Activated naive CD4-positive, alpha-beta T cell (primary cell): ENCODE measurements at regions not wholly inside any gene's neighbourhood (a gene's known extent, or its start where the extent isn't known, plus 50 kb on each side); places are given as distances from the start of the nearest gene placed in this dataset.
"Not testable (repeated sequence)": the region's sequence is repeated elsewhere in the genome, so short reads cannot be mapped to it uniquely, and the experiment has no call there.

Source experiments
- DNase-seq, 4 experiments: peaks; one replicate each; lab custom pipeline; 2025; lab: John Stamatoyannopoulos, UW

DNA sequence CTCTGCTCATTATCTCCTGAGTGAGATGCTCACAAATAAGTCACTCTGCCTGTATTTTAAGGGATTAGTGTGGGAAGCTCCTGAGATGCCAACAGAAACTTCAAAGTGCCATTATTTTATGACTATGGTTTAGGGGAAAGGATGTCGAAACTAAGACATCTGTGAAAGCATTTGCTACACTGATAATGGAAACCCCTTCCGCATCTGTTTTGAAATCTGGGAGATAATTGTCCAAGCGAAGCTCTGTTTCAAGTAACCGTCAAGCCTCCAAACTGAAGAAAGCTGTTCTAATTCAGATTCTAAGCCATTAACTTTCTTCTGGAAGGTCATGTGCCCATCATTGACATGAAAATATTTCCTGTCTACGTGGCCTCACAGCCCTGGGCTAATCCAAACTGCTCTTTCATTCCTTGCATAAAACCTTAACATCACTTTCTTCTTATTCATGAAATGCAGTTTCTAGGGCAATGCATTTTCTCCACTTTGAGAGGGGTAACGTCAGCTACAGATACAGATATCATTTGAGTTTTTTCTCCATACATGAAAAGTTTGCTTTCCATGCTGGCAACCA is 932.0 kb downstream of the C6orf118 start:
- no peak for DNase-seq

DNA sequence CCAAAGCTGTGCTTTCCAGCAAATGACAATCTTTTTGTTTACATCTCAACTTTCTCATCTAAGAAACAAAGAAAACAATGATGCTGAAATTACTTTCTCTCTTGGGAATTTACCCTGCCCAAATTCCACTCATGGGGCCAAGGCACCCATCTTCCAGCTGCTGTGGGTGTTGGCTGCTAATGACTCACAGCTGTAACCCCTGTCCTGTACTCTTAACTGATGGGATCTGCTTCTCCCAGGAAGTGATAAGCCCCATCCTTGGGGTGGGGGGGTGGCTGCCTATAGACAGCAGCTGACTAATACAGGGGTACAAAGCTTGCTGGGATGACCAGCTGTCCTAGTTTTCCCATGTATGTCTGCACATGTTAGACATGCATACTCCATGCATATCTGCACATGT is 938.6 kb downstream of the C6orf118 start:
- no peak for DNase-seq

DNA sequence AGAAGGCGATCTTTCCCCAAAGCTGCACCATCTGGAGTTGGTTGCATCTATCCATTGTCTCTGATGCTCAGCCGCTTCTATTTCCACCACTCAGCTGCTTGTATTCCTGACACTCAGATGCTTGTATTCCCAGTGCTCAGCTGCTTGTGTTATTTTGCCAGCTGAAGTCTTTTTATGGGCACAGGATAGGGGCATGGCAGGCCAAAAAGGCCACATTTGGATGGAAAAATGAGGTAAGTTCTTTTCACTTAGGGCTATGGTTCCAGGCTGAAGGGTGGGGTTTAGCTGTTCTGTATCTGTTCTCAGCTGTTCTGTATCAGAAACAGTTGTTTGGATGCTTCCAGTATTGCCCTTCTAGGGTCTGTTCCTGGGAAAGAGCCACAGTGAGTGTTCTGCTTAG is 944.9 kb downstream of the QKI start:
- no peak for DNase-seq

DNA sequence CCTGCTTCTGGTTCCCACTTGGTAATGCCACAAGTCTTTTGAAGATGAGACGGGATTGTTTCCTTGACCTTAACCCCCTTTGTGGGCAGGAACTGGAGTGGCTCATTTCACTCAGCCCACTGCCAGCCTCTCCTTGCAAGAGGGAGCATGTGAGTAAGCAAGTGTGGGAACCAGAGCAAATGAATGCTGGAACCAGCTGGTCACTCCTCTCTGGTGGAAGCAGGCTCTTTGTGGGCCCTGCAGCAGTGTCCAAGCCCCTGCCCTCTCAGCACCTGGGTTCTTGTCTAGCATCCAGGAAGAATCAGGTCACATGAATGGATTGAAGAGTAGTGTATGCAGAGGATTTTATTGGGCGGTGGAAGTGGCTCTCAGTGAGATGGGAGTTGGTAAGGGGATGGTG is 944.5 kb downstream of the QKI start:
- DNase-seq, result no peak

DNA sequence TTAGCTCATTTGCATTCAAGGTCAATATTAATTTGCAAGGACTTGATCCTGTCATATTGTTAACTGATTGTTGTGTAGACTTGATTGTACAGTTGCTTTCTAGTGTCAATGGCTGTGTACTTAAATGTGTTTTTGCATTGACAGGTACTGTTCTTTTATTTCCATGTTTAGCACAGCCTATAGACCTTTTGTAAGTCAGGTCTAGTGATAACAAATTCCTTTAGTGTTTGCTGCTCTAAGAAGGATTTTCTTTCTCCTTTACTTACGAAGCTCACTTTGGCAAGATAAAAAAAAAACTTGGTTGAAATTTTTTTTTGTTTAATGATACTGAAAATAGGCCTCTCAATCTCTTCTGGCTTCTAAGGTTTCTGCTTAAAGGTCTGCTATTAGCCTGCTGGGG is 942.3 kb downstream of the QKI start:
- DNase-seq, result no peak

DNA sequence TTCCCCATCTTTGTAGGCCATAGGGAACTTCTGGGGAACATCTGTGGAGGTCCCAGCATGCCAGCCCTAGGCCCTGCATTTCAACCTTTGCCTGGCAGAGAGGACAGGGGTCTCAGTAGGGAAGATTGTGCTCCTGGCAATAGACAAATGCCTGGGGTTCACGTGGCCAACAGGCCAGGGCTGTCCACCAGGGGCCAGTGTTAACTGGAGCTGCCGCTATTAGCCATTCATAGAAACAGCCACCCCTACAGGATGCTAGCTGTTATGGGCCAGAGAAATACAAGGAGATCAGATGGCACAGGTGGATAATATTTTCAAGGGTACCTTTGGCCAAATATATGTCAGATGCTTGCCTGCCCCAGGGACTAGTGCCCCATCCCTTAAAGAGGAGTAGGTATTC is 932.9 kb downstream of the QKI start:
- no peak for DNase-seq

DNA sequence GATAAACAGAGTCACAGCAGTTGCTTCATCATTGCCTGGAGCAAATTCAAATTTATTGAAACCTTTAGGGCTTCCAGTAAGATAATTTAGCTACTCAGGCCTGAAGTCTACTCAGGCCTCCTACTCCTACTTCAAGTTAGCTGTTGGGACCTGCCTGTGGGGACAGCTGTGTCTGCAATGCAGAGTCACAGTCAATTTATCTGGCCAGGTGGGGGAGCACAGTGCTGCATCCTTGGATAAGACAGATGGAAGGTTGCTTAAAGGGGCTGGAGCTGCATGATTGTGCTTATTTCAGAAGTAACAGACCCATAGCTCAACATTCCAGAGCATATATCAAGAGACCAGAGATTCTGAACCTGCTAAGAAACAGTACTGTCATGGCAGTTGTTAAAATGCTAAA is 932.1 kb downstream of the QKI start:
- DNase-seq, result no peak

DNA sequence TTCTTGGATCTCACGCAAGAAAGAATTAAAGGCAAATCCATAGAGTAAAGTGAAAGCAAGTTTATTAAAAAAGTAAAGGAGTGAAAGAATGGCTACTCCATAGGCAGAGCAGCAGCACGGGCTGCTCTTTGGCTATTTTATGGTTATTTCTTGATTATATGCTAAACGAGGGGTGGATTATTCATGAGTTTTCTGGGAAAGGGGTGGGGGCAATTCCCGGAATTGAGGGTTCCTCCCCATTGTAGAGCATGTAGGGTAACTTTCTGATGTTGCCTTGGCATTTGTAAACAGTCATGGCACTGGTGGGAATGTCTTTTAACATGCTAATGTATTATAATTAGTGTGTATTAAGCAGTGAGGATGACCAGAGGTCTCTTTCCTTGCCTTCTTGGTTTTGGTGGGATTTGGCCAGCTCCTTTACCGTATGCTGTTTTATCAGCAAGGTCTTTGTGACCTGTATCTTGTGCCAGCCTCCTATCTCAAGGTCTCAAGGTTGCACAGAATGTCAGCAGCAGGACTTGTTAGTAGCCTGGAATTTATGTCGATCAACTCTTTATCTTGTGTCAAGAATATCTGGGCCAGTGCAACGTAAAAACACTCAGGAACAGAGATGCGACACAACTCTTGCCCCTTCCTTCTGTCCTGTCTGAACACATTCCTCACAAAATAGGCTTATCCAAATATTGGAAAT is 931.4 kb downstream of the QKI start:
- DNase-seq, result no peak

DNA sequence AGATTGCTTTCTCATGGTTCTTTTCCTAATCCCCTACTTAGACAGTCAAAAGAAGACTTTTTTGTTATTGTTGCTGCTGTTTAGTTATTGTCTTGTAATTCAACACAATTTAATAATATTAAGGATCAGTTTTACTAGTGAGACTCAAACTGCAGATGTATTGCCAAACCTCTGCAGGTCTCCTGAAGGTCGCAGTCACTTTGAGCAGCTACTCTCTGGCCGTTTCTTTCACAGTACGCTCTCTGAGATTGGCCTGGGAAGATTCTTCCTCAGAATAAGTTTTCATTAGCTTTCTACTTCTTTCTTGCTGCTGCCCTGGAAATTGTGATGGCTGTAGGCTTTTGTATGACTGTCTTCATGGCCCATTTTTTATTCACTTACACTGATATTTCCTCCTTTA is 930.8 kb downstream of the QKI start:
- no peak for DNase-seq

DNA sequence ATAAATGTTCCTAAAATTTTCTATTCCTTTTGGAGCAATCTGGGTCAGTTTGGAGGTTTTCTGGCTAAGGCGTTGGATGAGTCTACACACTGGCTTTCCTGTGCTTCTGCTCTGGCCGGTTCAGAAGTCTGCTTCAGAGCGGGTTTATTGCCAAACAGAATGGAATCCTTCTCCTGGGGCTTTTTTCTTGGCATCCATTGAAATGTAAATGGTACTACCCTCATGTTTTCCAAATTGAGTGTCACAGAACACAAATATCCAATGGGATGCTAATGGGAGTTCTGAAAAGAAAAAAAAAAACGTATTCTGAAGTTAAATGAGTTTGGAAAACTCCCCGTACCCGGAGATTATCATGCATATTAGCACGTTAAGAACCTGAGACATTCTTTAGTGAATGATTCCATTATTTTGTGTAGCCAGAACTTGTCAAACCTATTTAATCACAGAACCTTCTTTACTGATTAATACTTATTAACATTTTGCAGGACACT is 930.3 kb downstream of the QKI start:
- DNase-seq, result no peak

DNA sequence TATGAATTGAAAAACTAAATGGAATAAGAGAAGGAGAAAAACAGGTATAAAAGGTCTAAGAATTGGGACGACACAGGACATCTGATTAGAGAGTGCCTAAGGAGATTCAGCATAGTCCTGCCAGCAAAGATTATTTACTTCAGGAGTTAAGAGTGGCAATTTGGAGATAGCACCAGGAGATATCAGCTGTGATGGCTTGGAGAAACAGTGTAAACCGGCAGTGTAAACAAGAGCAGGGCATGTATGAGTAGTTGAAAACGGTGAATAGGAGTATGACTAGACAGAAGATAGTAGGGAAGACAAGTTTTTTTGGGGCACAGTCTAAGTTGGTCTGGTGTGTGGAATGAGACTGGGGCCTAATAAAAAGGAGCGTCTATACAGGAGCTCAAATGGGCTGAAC is 924.9 kb downstream of the QKI start:
- DNase-seq, result not testable (repeated sequence)

DNA sequence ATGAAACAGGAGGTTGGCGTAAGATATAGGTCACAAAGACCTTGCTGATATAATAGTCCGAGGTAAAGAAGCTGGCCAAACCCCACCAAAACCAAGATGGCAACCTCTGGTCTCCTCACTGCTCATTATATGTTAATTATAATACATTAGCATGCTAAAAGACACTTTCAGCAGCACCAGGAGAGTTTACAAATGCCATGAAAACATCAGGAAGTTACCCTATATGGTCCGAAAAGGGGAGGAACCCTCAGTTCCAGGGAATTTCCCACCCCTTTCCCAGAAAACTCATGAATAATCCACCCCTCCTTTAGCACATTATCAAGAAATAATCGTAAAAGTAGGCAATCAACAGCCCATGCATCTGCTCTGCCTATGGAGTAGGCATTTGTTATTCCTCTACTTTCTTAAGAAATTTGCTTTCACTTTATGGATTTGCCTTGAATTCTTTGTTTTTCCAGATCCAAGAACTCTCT is 923.4 kb downstream of the QKI start:
- no peak for DNase-seq

DNA sequence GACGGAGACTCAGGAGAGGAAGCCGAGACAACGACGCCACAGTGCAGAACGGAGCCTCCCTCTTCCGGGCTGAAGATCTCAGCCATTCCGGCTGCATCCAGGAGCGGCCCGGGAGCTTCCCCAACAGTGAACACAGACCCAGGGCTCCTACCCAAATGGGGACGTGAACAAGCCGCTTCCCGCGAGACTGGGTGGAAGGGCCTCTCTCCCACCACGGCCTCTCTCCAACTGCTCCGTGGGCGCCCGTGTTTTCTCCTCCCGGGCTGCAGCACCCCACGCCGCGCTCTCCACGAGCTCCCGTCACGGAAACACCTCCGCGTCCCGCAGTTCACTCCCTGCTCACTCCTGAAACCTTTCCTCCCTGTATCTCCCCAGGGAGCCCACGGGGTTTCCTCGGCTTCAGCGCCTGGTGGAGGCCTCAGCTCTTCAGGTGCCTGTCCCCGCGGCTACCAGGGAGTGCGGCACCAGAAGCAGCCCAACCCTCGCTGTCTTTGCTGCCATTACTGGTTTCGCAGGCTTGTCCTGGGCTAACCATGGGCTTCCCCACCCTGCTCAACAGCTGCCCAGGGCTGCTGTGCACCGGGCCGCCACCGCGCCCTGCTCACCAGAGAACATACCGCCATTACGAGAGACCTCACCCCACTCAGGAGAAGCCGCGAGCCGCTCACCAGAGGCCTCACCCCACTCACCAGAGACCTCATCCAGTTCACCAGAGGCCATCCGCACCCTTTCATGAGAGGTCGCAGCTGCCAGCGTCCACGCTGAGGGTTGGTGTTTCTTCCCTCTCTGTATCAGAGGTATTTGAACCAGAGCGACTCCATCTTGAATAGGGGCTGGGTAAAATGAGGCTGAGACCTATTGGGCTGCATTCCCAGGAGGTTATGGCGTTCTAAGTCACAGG is 922.8 kb downstream of the QKI start:
- DNase-seq, result no peak

DNA sequence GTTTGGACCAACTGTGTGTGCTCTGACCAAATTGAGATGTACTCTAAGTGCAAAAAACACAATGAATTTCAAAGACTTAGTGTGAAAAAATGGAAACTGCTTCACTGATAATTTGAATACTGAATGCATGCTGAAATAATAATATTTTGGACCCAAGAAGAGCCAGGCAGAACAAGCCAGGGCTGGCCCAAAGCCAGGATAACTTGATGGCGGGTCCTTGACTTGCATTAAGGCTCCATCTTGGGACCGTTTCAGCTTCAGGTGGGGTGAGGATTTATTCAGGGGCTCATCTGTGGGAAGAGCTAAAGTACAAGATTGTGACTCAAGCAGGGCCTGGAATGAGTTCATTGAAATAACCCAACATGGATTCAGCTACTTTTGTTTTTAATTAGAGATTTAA is 921.9 kb downstream of the QKI start:
- no peak for DNase-seq

DNA sequence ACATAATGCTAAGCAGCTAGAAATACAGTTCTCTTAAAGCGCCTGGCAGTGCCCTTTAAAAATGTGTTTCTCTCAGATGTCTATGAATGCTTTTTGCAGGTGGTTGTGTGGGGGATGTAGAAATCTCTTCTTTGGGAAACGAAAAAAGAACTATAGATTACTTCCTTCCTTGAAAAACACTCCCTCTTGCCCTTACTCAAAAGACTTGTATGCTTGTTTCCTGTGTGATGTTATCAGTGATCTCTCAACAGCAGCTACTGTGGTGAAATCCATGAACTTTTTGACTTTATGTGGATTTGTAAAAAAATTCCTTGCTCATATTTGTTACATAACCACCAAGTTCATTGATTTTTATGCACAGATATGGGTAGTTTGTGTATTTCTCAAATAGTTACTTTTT is 916.5 kb downstream of the QKI start:
- DNase-seq, result no peak

DNA sequence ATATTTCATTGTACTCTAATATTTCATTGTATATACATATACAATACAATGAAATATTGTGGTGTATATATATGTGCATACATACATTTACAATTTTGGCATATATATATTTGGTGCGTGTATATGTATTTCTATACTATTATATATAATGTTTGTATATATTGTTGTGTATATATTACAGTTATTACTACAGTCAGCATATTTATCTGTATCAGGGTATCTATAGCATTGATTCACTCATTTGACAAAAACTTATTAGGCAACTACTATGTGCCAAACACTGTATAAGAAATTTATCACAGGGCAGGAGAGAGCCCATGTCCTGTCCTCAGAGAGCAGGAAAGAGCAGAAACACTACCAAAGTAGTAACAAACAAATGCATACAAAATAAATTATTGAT is 910.6 kb downstream of the QKI start:
- no peak for DNase-seq

DNA sequence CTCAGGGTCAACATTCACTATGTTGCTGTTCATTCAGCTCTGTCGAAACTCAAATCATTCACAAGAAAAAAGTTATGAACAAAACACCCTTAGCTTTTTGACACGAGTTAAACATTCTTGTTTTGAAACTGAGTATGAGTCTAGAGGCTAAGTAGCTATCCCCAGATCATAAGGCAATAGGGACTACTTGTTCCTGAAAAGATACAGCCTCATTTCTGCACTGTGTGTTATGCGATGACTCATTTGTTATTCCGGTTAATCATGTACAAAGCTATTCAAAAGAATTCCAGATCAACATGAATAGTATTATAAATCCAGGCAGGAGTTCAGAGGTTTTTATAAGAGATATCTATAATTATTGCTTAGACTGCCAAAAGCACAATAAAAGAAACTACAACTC is 908.0 kb downstream of the QKI start:
- no peak for DNase-seq

DNA sequence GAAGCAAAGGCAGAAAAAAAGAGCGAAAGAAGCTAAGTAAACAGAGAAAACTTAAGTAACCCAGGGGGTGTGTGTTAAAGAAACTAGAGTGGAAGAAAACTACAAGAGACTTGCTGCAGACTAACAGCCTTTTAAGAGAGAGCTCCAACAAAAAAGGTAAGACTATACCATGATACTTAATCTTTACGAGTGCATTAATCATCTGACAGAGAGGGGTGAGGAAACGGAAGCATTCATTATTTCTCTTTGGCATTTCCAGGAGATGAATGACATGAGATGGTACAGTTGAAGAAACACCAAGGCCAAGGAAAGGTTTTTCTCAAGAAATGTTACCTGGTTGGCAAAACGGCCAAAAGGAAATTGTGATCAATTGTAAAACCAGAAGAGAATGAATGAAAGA is 906.8 kb downstream of the QKI start:
- DNase-seq, result no peak

DNA sequence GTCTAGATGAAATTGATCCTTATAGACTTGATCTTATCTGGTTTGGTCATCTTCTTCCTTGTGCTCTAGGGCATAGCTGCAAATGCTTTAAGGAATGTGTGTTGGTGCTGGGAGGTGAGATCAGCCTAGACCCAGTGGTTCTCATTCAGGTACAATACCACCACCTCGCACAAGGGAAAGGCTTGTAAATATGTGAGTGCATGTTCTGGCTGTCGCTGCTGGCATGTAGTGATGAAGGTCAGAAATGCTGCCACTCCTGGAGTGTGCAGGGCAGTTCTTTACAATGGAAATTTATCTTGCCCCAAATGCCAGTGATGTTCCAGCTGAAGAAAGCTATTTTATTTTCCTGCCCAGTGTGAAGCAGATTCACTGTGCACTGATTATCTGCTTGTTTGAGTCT is 900.9 kb downstream of the QKI start:
- no peak for DNase-seq

DNA sequence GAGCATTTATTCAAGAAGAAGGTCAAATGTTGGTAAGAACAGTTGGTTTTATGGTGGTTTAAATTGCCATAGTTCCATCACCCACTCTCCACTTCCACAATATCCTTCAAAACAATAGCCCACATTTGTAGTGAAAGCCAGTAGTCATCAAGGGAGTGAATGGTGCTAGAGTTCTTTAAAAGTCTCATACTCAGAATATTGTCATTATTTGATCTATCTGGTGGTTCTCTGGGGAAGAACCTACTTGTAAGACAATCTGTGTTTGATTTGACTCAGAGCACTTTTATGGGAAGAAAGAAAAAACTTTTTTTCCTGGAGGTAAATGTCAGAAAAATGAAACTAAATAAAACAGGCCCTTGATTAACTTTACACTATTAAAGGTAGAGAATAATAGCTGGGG is 893.8 kb downstream of the QKI start:
- DNase-seq, result no peak

DNA sequence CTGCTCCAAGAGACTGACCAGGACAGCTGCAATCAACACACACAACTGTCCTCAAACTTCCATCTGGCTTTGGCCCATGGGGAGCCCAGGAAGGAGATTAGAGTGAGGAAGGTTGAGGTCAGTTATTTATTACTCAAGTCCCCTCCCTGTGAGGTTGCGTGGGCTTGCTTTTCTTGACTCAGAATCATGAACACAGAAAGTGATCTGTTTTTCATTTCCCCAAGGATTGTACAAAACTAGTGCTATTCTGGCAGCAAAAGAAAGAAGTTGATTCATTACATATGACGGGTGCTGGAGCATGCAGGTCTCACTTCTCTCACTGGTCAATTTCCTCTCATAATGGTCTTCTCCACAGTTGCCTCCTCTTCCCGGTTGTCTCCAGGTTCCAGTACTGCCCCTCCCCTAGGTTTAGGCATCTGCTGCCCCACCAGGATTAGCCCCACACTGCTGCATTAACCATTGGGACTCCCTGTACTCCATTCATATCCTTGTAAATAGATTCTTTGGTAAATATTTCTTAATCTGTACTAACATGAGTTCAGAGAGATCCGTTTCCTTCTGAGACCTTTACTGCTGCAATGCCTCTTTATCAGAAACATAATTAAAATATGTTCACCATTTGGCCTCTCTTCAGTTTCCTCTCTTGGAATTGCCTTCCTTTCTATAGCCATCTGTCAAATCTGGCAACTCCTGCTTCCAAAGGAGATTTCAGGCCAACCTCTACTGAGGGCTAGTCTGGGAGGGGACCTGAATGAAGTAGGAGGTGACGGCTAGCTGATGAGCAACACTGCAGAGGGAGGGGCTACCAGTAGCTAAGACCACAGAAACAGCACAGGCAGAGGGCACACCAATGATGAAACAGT is 888.8 kb downstream of the QKI start:
- no peak for DNase-seq

DNA sequence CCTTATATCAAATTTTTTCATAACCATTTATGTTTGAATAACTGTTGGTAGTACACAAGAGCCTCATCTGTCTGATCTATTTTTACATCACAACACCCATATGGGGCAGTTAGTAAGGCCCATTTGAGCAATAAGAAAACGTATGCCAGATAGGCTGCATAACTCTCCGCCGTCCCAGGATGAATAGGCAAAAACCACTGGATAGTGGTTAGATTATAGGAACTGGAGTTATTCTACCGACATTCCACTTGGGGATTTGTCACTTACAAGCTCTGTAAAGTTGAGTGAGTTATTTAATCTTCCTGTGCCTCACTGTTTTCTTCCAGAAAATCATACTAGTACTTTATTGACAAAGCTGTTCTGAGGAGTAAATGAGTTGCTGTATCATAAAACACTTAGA is 881.9 kb downstream of the QKI start:
- DNase-seq, result no peak
